Endothelial cell of umbilical vein (primary cell): ENCODE measurements at regions not wholly inside any gene's neighbourhood (a gene's known extent, or its start where the extent isn't known, plus 50 kb on each side); places are given as distances from the start of the nearest gene placed in this dataset.

Experiments
- CTCF ChIP-seq, 2 donors: IDR thresholded peaks; 1 replicate in 1 of 2; 2 replicates in 1 of 2; pipeline ENCODE4 v1.5.1; 2011; ENCODE audit warnings: low read length in 2 of 2, mild to moderate bottlenecking in 2 of 2, moderate library complexity in 2 of 2, control low read depth in 1 of 2, inconsistent platforms in 1 of 2, low read depth in 1 of 2; ENCODE audit not compliant: insufficient read depth in 1 of 2; ENCODE audit errors: extremely low read depth in 1 of 2
- EZH2 ChIP-seq: IDR thresholded peaks from 2 replicates; pipeline ENCODE4 v1.6.1; 2012; ENCODE audit warnings: borderline replicate concordance, low read depth, mild to moderate bottlenecking, moderate library complexity, low read length, inconsistent platforms; ENCODE audit not compliant: severe bottlenecking
- GATA2 ChIP-seq: IDR thresholded peaks from 2 replicates; pipeline ENCODE4 v1.7.0; 2011; ENCODE audit warnings: low read depth, mild to moderate bottlenecking, moderate library complexity, mixed read lengths, low read length; ENCODE audit not compliant: insufficient read length, insufficient read depth
- JUN ChIP-seq: IDR thresholded peaks from 2 replicates; pipeline ENCODE4 v1.6.1; 2011; ENCODE audit warnings: borderline replicate concordance, low read depth; ENCODE audit not compliant: insufficient read length, insufficient read depth
- MAX ChIP-seq: IDR thresholded peaks from 2 replicates; pipeline ENCODE4 v1.6.1; 2011; ENCODE audit not compliant: insufficient read depth, insufficient read length
- MYC ChIP-seq: IDR thresholded peaks from one replicate; pipeline ENCODE4 v1.6.1; 2011; ENCODE audit warnings: mild to moderate bottlenecking, low read depth, low read length
- POLR2A ChIP-seq: IDR thresholded peaks from 2 replicates; pipeline ENCODE4 v1.6.1; 2012; ENCODE audit warnings: low read depth, mild to moderate bottlenecking, control low read depth, low read length
- POLR2AphosphoS5 ChIP-seq: IDR thresholded peaks from 2 replicates; pipeline ENCODE4 v1.6.1; 2012; ENCODE audit warnings: low read depth, mild to moderate bottlenecking, control low read depth, low read length, moderate library complexity; ENCODE audit not compliant: insufficient read depth

GRCh38 chr10:108399465-108399864 is 1235.0 kb upstream of the SORCS1 start:
- TF ChIP-seq POLR2A (no peak), CTCF (IDR thresholded peaks at IDR 0.05; ENCODE audit: extremely low read depth in 1 of 2, insufficient read depth in 1 of 2, low read depth in 1 of 2, low read length in 2 of 2) (no peak), JUN (no peak), MAX (no peak), POLR2AphosphoS5 (no peak), EZH2 (no peak), MYC (no peak), GATA2 (no peak)
